GM10266 (cell line): ENCODE measurements at regions not wholly inside any gene's neighbourhood (a gene's known extent, or its start where the extent isn't known, plus 50 kb on each side); places are given as distances from the start of the nearest gene placed in this dataset.
"Not testable (repeated sequence)": the region's sequence is repeated elsewhere in the genome, so short reads cannot be mapped to it uniquely, and the experiment has no call there.

Experiments
- DNase-seq: peaks from one replicate; pipeline ENCODE4 v3.0.0; 2012; ENCODE audit errors: extremely low spot score
- TF ChIP-seq, protein P1 (sequence below): IDR thresholded peaks from 2 replicates; pipeline ENCODE4 v1.5.1; 2012; ENCODE audit warnings: mild to moderate bottlenecking, low read depth; ENCODE audit not compliant: control insufficient read depth, insufficient read depth; ENCODE audit errors: missing control alignments

DNA sequence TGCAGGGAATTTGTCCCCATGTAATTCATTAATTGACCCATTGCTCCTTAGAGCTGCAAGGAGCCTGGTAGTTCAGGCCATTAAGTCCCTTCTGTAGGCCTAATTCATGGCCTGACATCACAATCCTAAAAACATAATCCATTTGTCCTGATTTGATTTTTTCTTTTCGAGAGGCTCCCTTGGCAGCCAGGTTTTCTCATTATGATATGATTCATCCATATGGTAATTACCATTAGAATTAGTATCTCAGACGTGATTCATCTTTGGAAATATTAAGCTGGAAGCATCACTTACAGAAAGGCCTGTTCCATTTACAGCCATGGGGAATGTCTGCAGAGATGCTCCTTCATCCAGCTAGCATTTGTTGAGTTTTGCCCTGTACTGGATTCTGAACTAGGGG lies 128.5 kb downstream of the PLCE1 start:
- TF ChIP-seq, protein P1, sequence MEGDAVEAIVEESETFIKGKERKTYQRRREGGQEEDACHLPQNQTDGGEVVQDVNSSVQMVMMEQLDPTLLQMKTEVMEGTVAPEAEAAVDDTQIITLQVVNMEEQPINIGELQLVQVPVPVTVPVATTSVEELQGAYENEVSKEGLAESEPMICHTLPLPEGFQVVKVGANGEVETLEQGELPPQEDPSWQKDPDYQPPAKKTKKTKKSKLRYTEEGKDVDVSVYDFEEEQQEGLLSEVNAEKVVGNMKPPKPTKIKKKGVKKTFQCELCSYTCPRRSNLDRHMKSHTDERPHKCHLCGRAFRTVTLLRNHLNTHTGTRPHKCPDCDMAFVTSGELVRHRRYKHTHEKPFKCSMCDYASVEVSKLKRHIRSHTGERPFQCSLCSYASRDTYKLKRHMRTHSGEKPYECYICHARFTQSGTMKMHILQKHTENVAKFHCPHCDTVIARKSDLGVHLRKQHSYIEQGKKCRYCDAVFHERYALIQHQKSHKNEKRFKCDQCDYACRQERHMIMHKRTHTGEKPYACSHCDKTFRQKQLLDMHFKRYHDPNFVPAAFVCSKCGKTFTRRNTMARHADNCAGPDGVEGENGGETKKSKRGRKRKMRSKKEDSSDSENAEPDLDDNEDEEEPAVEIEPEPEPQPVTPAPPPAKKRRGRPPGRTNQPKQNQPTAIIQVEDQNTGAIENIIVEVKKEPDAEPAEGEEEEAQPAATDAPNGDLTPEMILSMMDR = no peak
- DNase-seq = no peak

DNA sequence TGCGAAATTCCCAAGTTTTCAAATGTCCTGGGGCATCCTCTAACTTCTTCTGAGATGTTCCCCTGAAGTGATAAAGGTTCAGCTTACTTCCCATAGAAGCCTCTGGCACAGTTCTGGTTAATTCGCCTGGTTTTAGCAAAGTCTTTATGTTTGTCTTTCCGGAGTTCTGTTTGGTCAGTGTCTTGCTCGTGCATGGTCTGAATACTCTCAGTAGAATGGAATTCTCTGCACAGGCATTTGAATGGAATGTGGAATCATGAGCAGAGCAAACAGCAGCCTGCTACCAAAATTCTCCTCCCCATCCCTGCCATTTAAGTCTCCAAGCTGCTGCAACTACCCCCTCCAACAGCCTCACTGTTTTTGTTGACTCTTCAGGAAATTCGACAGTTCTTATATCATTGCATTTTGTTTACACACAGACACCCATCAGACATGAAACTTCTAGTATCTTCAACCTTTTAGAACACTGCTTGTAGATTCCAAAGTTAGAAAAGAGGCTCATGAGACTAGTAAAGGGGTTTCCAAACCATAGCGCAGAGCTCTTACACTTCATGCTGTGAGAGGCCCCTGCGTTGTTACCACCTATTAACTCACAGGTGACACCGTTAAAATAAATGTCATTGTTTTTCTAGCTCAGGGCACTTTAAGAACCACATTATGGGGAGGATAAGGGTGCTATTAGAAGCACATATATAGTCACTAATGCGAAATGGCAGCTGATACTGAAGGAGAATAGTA lies 129.7 kb downstream of the PLCE1 start:
- TF ChIP-seq, protein P1 = no peak
- DNase-seq = no peak

DNA sequence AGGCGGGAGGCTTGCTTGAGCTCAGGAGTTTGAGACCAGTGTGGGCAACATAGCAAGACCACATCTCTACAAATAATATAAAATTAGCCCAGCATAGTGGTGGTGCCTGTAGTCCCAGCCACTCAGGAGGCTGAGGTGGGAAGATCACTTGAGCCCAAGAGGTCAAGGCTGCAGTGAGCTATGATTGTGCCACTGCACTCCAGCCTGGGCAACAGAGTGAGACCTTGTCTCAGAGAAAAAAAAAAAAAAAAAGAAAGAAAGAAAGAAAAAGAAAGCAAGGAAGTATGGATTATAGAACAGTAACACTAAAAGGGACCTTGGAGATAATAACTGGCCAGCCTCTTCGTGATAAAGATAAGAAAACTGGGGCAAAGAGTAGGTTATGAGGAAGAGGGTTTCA lies 130.4 kb downstream of the PLCE1 start:
- DNase-seq = not testable (repeated sequence)

GRCh38 chr10:94125268-94125667 lies 131.5 kb downstream of the PLCE1 start:
- DNase-seq = not testable (repeated sequence)

- TF ChIP-seq, protein P1 = no peak
- DNase-seq = no peak
Measured at GRCh38 chr10:94125856-94126255, 132.1 kb downstream of the PLCE1 start.

DNA sequence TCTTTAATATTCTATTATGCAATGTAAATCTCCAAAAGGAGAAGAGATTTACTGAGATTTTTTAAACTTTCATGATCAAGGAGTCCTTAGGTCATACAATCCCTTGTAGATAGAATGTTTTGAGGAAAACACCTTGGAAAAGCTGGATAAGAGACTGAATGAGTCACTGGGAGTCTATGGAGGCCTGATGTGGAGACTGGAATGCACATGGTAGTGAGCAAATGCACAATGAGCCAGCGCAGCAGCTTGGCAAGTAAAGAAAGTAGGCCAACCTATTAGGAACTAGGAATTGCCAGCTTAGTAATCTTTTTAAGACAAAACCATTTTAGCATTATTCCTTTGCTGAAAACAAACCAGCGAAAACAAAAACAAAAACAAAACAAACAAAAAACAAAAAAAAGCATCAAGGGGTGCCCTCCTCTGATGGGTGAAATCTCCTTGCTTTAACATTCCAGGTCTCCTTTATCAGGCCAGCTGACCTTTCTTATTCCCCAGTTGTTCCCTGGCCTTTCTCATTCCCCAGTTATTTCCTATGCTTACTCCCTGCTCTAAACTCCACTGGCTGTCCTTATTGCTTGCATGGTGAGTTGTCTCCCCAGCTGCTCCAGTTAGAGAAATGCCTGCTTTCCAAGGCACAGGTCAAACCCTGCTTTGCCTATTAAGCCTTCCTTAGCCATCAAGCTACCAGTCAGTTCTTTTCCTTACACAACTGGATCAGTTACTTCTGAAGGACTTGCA lies 135.8 kb downstream of the PLCE1 start:
- TF ChIP-seq, protein P1 = no peak
- no peak for DNase-seq

GRCh38 chr10:94131885-94132284 lies 138.2 kb downstream of the PLCE1 start:
- DNase-seq = no peak
- TF ChIP-seq, protein P1 = no peak

DNA sequence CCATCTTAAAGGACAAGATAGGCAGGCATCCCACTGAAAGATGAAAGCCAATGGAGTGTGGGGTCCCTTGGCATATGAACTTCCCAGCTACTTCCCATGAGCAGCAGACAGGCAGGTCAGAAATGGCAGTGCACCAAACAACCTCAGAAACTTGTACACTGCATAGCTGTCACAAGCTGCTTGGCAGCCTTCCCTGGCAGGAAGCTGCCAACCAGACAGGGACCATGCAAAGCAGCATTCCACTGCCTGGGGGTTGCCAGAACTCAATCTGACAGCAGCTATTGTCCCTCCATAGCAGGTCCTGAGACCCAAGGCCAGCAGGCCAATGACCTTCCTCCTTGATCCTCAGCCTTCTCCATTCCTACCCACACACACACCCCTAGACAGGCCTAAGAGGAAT lies 139.5 kb downstream of the PLCE1 start:
- TF ChIP-seq, protein P1 = no peak
- DNase-seq = no peak
